GM19351 (cell line): ENCODE measurements at regions not wholly inside any gene's neighbourhood (a gene's known extent, or its start where the extent isn't known, plus 50 kb on each side); places are given as distances from the start of the nearest gene placed in this dataset.
A peak's percentile ranks its signal among the peaks of the same experiment; 100 is the strongest.
"Not testable (repeated sequence)": the region's sequence is repeated elsewhere in the genome, so short reads cannot be mapped to it uniquely, and the experiment has no call there.

Source experiments
- ATAC-seq: cut with Tn5 transposase; IDR thresholded peaks from one replicate; pipeline ENCODE4 v1.9.1; 2021; ENCODE audit warnings: mild to moderate bottlenecking, moderate library complexity; ENCODE audit not compliant: unreplicated experiment

GRCh38 chr7:81887098-81888090, 117.5 kb upstream of the HGF start:
- ATAC-seq: peak; percentile 50

GRCh38 chr7:81886211-81886764, 116.4 kb upstream of the HGF start:
- no peak for ATAC-seq

GRCh38 chr7:81884817-81885216, 115.0 kb upstream of the HGF start:
- no peak for ATAC-seq

GRCh38 chr7:81883801-81884393, 114.0 kb upstream of the HGF start:
- peak; percentile 39 for ATAC-seq

GRCh38 chr7:81882086-81882485, 112.2 kb upstream of the HGF start:
- ATAC-seq: no peak

GRCh38 chr7:81877890-81878289, 108.0 kb upstream of the HGF start:
- ATAC-seq: no peak

GRCh38 chr7:81873559-81873958, 103.7 kb upstream of the HGF start:
- peak; percentile 63 for ATAC-seq

GRCh38 chr7:81871606-81872265, 101.9 kb upstream of the HGF start:
- no peak for ATAC-seq

- ATAC-seq: no peak
These were observed 100.8 kb upstream of the HGF start for GRCh38 chr7:81870608-81871007.

- no peak for ATAC-seq
These were observed 99.8 kb upstream of the HGF start for GRCh38 chr7:81869670-81870069.

GRCh38 chr7:81865754-81866153, 95.9 kb upstream of the HGF start:
- no peak for ATAC-seq

GRCh38 chr7:81859433-81859832, 89.6 kb upstream of the HGF start:
- no peak for ATAC-seq

- ATAC-seq: not testable (repeated sequence)
These were observed 89.0 kb upstream of the HGF start for GRCh38 chr7:81858820-81859219.

- ATAC-seq: no peak
These were observed 87.5 kb upstream of the HGF start for GRCh38 chr7:81857385-81857784.

- ATAC-seq: no peak
These were observed 84.7 kb upstream of the HGF start for GRCh38 chr7:81854518-81854917.

GRCh38 chr7:81852701-81853100, 82.9 kb upstream of the HGF start:
- ATAC-seq: no peak

- no peak for ATAC-seq
These were observed 81.6 kb upstream of the HGF start for GRCh38 chr7:81851413-81851812.

GRCh38 chr7:81846398-81846797, 76.6 kb upstream of the HGF start:
- peak; percentile 54 for ATAC-seq

GRCh38 chr7:81845744-81846241, 75.9 kb upstream of the HGF start:
- peak; percentile 88 for ATAC-seq

GRCh38 chr7:81843657-81844056, 73.8 kb upstream of the HGF start:
- not testable (repeated sequence) for ATAC-seq

- ATAC-seq: no peak
These were observed 72.5 kb upstream of the HGF start for GRCh38 chr7:81842361-81842760.
